CD4-positive, alpha-beta T cell (primary cell): ENCODE measurements at regions not wholly inside any gene's neighbourhood (a gene's known extent, or its start where the extent isn't known, plus 50 kb on each side); places are given as distances from the start of the nearest gene placed in this dataset.
A peak's percentile ranks its signal among the peaks of the same experiment; 100 is the strongest.

ENCODE experiments used
- ATAC-seq: fragments of 200-7000 bp; cut with Tn5 transposase; one replicate; pipeline ENCODE4 v1.10.0; 2022; ENCODE audit warnings: mild to moderate bottlenecking; ENCODE audit not compliant: poor library complexity
- CTCF ChIA-PET: fragments of 350-600 bp; sonication (Branson Sonifier 250); formaldehyde crosslinking; loops from one replicate; lab custom pipeline; 2021; ENCODE audit warnings: antibody characterized with exemption, inconsistent platforms; lab: Charles Lee
- POLR2A ChIA-PET: fragments of 350-600 bp; sonication (Branson Sonifier 250); formaldehyde crosslinking; loops from one replicate; lab custom pipeline; 2021; ENCODE audit warnings: antibody characterized with exemption, inconsistent platforms; lab: Charles Lee
- DNase-seq, 14 experiments: peaks; one replicate each; pipeline ENCODE4 v3.0.0-alpha.2; 2013 to 2020; ENCODE audit warnings: mixed read lengths in 2 of 14
- H3K27ac ChIP-seq, 2 donors: one replicate each; pipeline versions ENCODE4 v1.5.1 to v1.7.0; 2013; ENCODE audit warnings: low read length in 2 of 2, low read depth in 1 of 2, mild to moderate bottlenecking in 1 of 2
- H3K27me3 ChIP-seq, 2 experiments: 1 replicate in 1 of 2; 2 replicates in 1 of 2; pipeline versions ENCODE4 v1.6.1 to v1.7.0; 2013; ENCODE audit warnings: low read length in 2 of 2, control low read depth in 1 of 2, mild to moderate bottlenecking in 1 of 2, moderate library complexity in 1 of 2; ENCODE audit not compliant: insufficient read depth in 2 of 2, control insufficient read depth in 1 of 2
- H3K36me3 ChIP-seq: one replicate; pipeline ENCODE4 v1.6.1; 2013; ENCODE audit warnings: low read length, control low read depth; ENCODE audit not compliant: insufficient read depth
- H3K4me1 ChIP-seq: one replicate; pipeline ENCODE4 v1.6.1; 2013; ENCODE audit warnings: low read length, control low read depth; ENCODE audit not compliant: insufficient read depth
- H3K4me3 ChIP-seq: one replicate; pipeline ENCODE4 v1.5.1; 2013; ENCODE audit warnings: mild to moderate bottlenecking, low read length, moderate library complexity
- H3K9me3 ChIP-seq, 2 experiments: 1 replicate in 1 of 2; 2 replicates in 1 of 2; pipeline versions ENCODE4 v1.6.1 to v1.7.0; 2013; ENCODE audit warnings: low read length in 2 of 2, mild to moderate bottlenecking in 2 of 2, control low read depth in 1 of 2, moderate library complexity in 1 of 2; ENCODE audit not compliant: control insufficient read depth in 1 of 2, insufficient read depth in 1 of 2
- H3K27ac Mint-ChIP-seq: one replicate; pipeline ENCODE4 v1.8.0; 2020; ENCODE audit warnings: mixed read lengths
- H3K27me3 Mint-ChIP-seq: one replicate; pipeline ENCODE4 v1.8.0; 2021; ENCODE audit warnings: mixed read lengths
- H3K36me3 Mint-ChIP-seq: one replicate; pipeline ENCODE4 v1.8.0; 2021; ENCODE audit warnings: low read depth, mixed read lengths
- H3K4me1 Mint-ChIP-seq: one replicate; pipeline ENCODE4 v1.8.0; 2021; ENCODE audit warnings: low read depth, mixed read lengths
- H3K4me3 Mint-ChIP-seq: one replicate; pipeline ENCODE4 v1.8.0; 2020; ENCODE audit warnings: mild to moderate bottlenecking, mixed read lengths
- H3K9me3 Mint-ChIP-seq: one replicate; pipeline ENCODE4 v1.8.0; 2020; ENCODE audit warnings: mixed read lengths
- intact Hi-C, 2 experiments: fragments of 100-400 bp; cut with DNase I in 1 of 2; cut with micrococcal nuclease in 1 of 2; formaldehyde crosslinking; loops; one replicate each; pipeline versions ENCODE4 v1.15.1 to v1.9.0; 2023 to 2025; cut with DNase I, micrococcal nuclease
- TF ChIP-seq, protein P1 (sequence below): fragments of 200-600 bp; IDR thresholded peaks from one replicate; pipeline ENCODE4 v1.8.0; 2022; ENCODE audit warnings: antibody characterized with exemption, mild to moderate bottlenecking

GRCh38 chr20:59398537-59399205 lies 98.3 kb downstream of the EDN3 start:
- H3K9me3 Mint-ChIP-seq = no peaks in the 10 kb centered on the region
- H3K27ac Mint-ChIP-seq = no peak overlapping the region
- no peak for DNase-seq
- no peaks in the 10 kb centered on the region for H3K36me3 Mint-ChIP-seq
- no peak for ATAC-seq
- peaks cover 0 to 5% of the 10 kb centered on the region in 2 experiments for H3K9me3 ChIP-seq
- H3K27me3 Mint-ChIP-seq = no peaks in the 10 kb centered on the region
- no peaks in the 10 kb centered on the region for H3K4me1 Mint-ChIP-seq
- no peak overlapping the region for H3K4me3 Mint-ChIP-seq
- no peaks in the 10 kb centered on the region for H3K36me3 ChIP-seq
- no peak overlapping the region for H3K4me3 ChIP-seq
- intact Hi-C loops = no loop called here
- POLR2A ChIA-PET = no interaction called here
- no peak overlapping the region for H3K27ac ChIP-seq
- peaks cover 15% of the 10 kb centered on the region for H3K4me1 ChIP-seq
- TF ChIP-seq, protein P1, sequence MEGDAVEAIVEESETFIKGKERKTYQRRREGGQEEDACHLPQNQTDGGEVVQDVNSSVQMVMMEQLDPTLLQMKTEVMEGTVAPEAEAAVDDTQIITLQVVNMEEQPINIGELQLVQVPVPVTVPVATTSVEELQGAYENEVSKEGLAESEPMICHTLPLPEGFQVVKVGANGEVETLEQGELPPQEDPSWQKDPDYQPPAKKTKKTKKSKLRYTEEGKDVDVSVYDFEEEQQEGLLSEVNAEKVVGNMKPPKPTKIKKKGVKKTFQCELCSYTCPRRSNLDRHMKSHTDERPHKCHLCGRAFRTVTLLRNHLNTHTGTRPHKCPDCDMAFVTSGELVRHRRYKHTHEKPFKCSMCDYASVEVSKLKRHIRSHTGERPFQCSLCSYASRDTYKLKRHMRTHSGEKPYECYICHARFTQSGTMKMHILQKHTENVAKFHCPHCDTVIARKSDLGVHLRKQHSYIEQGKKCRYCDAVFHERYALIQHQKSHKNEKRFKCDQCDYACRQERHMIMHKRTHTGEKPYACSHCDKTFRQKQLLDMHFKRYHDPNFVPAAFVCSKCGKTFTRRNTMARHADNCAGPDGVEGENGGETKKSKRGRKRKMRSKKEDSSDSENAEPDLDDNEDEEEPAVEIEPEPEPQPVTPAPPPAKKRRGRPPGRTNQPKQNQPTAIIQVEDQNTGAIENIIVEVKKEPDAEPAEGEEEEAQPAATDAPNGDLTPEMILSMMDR = no peak
- CTCF ChIA-PET = no interaction called here
- peaks cover 6 to 33% of the 10 kb centered on the region in 2 experiments for H3K27me3 ChIP-seq

GRCh38 chr20:59399426-59400099 lies 99.2 kb downstream of the EDN3 start:
- Histone ChIP-seq H3K27me3 (peaks cover 14 to 36% of the 10 kb centered on the region in 2 experiments), H3K9me3 (peaks cover 0 to 9% of the 10 kb centered on the region in 2 experiments), H3K27ac (no peak overlapping the region), H3K4me3 (no peak overlapping the region), H3K36me3 (no peaks in the 10 kb centered on the region), H3K4me1 (peaks cover 21% of the 10 kb centered on the region)
- Mint-ChIP-seq H3K27ac (no peak overlapping the region), H3K9me3 (no peaks in the 10 kb centered on the region), H3K27me3 (no peaks in the 10 kb centered on the region), H3K36me3 (no peaks in the 10 kb centered on the region), H3K4me1 (no peaks in the 10 kb centered on the region), H3K4me3 (no peak overlapping the region)
- CTCF ChIA-PET = no interaction called here
- intact Hi-C loops = loop anchor here (5.0 to 10.0 kb wide), 3 partner anchors 147 to 745 kb away; partner anchors contain the start of gene STX16 (in 1 of the 2)
- POLR2A ChIA-PET = interaction anchor here (1.0 to 1.3 kb wide), 3 partner anchors 14 to 367 kb away, joined by 4 to 9 read pairs (median 5); partner anchors contain the start of gene ATP5F1E
- no peak for DNase-seq
- ATAC-seq = no peak
- TF ChIP-seq, protein P1 = no peak

DNA sequence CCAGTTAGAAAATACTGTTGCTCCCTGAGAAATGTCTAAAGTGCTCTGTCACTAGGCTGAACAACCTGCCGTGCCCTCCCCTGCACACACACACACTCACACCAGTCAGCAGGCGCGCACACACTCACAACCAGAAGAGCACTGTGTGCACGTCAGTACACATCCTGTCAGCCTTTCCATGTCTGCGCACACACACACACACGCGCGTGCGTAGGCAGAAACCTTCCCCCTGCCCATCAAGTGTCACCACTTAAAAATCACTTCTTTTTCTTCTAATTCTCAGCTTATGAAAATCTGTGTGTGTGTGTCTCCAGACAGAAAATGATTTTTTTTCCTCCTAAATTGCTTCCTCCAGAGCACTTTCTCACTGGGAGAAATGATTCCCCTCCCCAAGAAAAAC lies 100.3 kb downstream of the EDN3 start:
- DNase-seq (peak in 9 of 14 experiments; percentile 3 to 66 (median 16)), ATAC-seq (peak; percentile 64)
- H3K27me3 Mint-ChIP-seq = no peaks in the 10 kb centered on the region
- H3K27ac ChIP-seq = no peak overlapping the region
- TF ChIP-seq, protein P1 = no peak
- H3K36me3 ChIP-seq = no peaks in the 10 kb centered on the region
- no peak overlapping the region for H3K27ac Mint-ChIP-seq
- H3K4me3 Mint-ChIP-seq = no peak overlapping the region
- H3K9me3 Mint-ChIP-seq = no peaks in the 10 kb centered on the region
- no peaks in the 10 kb centered on the region for H3K36me3 Mint-ChIP-seq
- ChIA-PET POLR2A (interaction anchor here (1.0 to 2.4 kb wide), 3 partner anchors 147 to 407 kb away, joined by 3 to 9 read pairs (median 4); no protein-coding TSS in a partner anchor), CTCF (no interaction called here)
- peaks cover 0 to 9% of the 10 kb centered on the region in 2 experiments for H3K9me3 ChIP-seq
- peaks cover 26 to 41% of the 10 kb centered on the region in 2 experiments for H3K27me3 ChIP-seq
- no peaks in the 10 kb centered on the region for H3K4me1 Mint-ChIP-seq
- H3K4me3 ChIP-seq = no peak overlapping the region
- H3K4me1 ChIP-seq = peaks cover 21% of the 10 kb centered on the region
- intact Hi-C loops = loop anchor here (5.0 to 10.0 kb wide), 3 partner anchors 148 to 746 kb away; partner anchors contain the start of gene STX16 (in 1 of the 2)
